Lung (tissue), 11 donors: ENCODE measurements at regions not wholly inside any gene's neighbourhood (a gene's known extent, or its start where the extent isn't known, plus 50 kb on each side); places are given as distances from the start of the nearest gene placed in this dataset.

Experiments used
- ATAC-seq: fragments of 200-7000 bp; cut with Tn5 transposase; one replicate; pipeline ENCODE4 v1.9.1; 2020; ENCODE audit warnings: moderate number of reproducible peaks; ENCODE audit not compliant: insufficient read depth, low FRiP score
- DNase-seq, 3 donors: peaks; one replicate each; pipeline ENCODE4 v3.0.0-alpha.2; 2013 to 2017
- H3K27ac ChIP-seq, 2 donors: one replicate each; pipeline ENCODE4 v1.5.1; 2013; ENCODE audit warnings: mild to moderate bottlenecking in 2 of 2, moderate library complexity in 2 of 2, control low read depth in 1 of 2, inconsistent platforms in 1 of 2, low read depth in 1 of 2, low read length in 1 of 2
- H3K27me3 ChIP-seq, 3 donors: one replicate each; pipeline ENCODE4 v1.5.1; 2013; ENCODE audit warnings: low read length in 2 of 3; ENCODE audit not compliant: control insufficient read depth in 3 of 3, insufficient read depth in 3 of 3
- H3K36me3 ChIP-seq, 4 donors: one replicate each; pipeline ENCODE4 v1.5.1; 2013; ENCODE audit warnings: low read length in 4 of 4, mild to moderate bottlenecking in 1 of 4, moderate library complexity in 1 of 4; ENCODE audit not compliant: control insufficient read depth in 4 of 4, insufficient read depth in 4 of 4
- H3K4me1 ChIP-seq, 5 donors: one replicate each; pipeline ENCODE4 v1.5.1; 2013; ENCODE audit warnings: low read length in 5 of 5, mild to moderate bottlenecking in 2 of 5, moderate library complexity in 1 of 5; ENCODE audit not compliant: control insufficient read depth in 5 of 5, insufficient read depth in 5 of 5
- H3K4me3 ChIP-seq: one replicate; pipeline ENCODE4 v1.5.1; 2013; ENCODE audit warnings: mild to moderate bottlenecking, control low read depth, moderate library complexity
- H3K9ac ChIP-seq, 2 donors: one replicate each; pipeline ENCODE4 v1.5.1; 2013; ENCODE audit warnings: low read length in 2 of 2, control low read depth in 1 of 2; ENCODE audit not compliant: insufficient read depth in 1 of 2
- H3K9me3 ChIP-seq, 4 donors: one replicate each; pipeline ENCODE4 v1.5.1; 2013; ENCODE audit warnings: low read length in 3 of 4, mild to moderate bottlenecking in 1 of 4, moderate library complexity in 1 of 4; ENCODE audit not compliant: control insufficient read depth in 4 of 4, insufficient read depth in 3 of 4
- WGBS, 2 donors: extraction: QIAGEN DNeasy Blood & Tissue Kit; methylation state at CpG; one replicate each; pipeline ENCODE4 v1.1.7; 2013; 5-methylcytosine and 5-hydroxymethylcytosine counted together
- TF ChIP-seq, protein P1 (sequence below): IDR thresholded peaks from 2 replicates; pipeline ENCODE4 v1.5.1; 2012; ENCODE audit warnings: mild to moderate bottlenecking; ENCODE audit errors: control extremely low read depth, extremely low read depth
- donor health status: control.
- donor health status: control.
- donor health status: Bipolar disorder and iron deficiency.
- donor health status: healthy.
- donor health status: DM: yes; HTN: yes; CAD: no.

DNA sequence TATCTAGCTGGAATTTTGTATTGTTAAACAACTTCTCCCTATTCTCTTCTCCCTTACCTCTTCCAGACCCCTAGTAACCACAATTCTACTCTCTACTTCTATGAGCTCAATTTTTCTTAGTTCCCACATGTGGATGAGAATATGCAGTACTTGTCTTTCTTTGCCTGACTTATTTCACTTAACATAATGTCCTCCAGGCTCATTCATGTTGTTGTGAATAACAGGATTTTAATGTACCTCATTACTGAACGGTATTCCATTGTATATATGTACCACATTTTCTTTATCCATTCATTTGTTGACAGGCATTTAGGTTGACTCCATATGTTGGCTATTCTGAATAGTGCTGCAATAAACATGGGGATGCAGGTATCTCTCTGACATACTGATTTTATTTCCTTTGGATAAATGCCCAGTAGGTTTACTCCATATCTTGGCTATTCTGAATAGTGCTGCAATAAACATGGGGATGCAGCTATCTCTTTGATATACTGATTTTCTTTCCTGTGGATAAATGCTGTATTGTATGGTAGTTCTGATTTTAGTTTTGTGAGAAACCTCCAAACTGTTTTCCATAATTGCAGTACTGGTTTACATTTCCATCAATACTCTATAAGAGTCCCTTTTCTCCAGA lies 116.0 kb upstream of the INHBA start:
- Histone ChIP-seq H3K27ac (no peak overlapping the region), H3K27me3 (no peaks in the 10 kb centered on the region), H3K9ac (no peak overlapping the region), H3K36me3 (no peaks in the 10 kb centered on the region), H3K4me3 (no peak overlapping the region), H3K4me1 (no peaks in the 10 kb centered on the region), H3K9me3 (peaks cover 0 to 2% (median 0%) of the 10 kb centered on the region in 4 donors)
- TF ChIP-seq, protein P1, sequence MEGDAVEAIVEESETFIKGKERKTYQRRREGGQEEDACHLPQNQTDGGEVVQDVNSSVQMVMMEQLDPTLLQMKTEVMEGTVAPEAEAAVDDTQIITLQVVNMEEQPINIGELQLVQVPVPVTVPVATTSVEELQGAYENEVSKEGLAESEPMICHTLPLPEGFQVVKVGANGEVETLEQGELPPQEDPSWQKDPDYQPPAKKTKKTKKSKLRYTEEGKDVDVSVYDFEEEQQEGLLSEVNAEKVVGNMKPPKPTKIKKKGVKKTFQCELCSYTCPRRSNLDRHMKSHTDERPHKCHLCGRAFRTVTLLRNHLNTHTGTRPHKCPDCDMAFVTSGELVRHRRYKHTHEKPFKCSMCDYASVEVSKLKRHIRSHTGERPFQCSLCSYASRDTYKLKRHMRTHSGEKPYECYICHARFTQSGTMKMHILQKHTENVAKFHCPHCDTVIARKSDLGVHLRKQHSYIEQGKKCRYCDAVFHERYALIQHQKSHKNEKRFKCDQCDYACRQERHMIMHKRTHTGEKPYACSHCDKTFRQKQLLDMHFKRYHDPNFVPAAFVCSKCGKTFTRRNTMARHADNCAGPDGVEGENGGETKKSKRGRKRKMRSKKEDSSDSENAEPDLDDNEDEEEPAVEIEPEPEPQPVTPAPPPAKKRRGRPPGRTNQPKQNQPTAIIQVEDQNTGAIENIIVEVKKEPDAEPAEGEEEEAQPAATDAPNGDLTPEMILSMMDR, result no peak
- 64 to 98% methylated on average over 1 of the region's 1 CpG for WGBS, 2 donors
- ATAC-seq (no peak), DNase-seq (no peak)

DNA sequence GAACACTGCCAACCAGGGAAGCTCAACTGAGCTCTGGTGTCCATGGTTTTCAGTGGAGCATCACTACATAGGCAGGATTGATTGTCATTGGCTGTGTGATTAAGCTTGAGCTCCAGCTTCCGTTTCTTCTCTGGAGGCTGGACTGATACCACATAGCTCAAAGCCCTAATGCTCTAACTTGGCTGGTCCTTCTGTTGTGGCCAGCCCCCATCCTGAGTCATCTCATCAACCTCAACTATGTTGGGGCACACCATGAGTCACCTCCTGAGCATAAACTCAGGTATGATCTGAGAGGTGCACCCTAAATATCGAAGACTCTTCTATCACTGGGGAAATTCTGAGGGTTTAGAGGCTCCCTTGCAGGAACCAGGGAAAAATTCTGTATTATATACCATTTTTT lies 114.5 kb upstream of the INHBA start:
- no peak overlapping the region for H3K9ac ChIP-seq
- H3K9me3 ChIP-seq, result peaks cover 0 to 2% (median 0%) of the 10 kb centered on the region in 4 donors
- H3K4me1 ChIP-seq, result no peaks in the 10 kb centered on the region
- H3K27ac ChIP-seq, result no peak overlapping the region
- H3K27me3 ChIP-seq, result no peaks in the 10 kb centered on the region
- DNase-seq, result no peak
- no peaks in the 10 kb centered on the region for H3K36me3 ChIP-seq
- 75 to 89% methylated on average over 2 of the region's 2 CpGs for WGBS, 2 donors
- no peak for ATAC-seq
- TF ChIP-seq, protein P1, result no peak
- H3K4me3 ChIP-seq, result no peak overlapping the region

DNA sequence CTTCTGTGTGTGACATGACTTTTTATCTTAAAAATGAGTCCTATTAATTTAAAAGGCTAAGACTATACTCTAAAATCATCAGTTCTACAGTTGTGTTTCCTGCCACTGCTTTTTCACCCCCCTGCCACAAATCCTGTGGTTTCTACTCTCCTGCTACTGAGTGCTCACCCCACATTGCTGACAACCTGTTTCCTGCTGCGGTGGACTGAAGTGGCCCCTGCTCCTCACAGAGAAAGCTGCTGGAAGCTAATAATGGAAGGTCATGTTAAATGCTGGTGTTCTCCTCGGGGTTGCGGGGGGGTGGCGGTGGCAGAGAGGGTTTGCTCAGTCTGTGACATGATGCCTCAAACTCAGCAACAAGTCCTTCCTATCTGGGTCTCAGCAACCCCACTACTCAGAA lies 113.2 kb upstream of the INHBA start:
- Histone ChIP-seq H3K9ac (no peak overlapping the region), H3K4me1 (no peaks in the 10 kb centered on the region), H3K27me3 (no peaks in the 10 kb centered on the region), H3K4me3 (no peak overlapping the region), H3K36me3 (no peaks in the 10 kb centered on the region), H3K9me3 (peaks cover 0 to 2% (median 0%) of the 10 kb centered on the region in 4 donors), H3K27ac (no peak overlapping the region)
- no peak for ATAC-seq
- 29 to 43% methylated on average over 4 of the region's 4 CpGs for WGBS, 2 donors
- TF ChIP-seq, protein P1, result no peak
- DNase-seq, result peak in 1 of 3 donors; percentile 5

DNA sequence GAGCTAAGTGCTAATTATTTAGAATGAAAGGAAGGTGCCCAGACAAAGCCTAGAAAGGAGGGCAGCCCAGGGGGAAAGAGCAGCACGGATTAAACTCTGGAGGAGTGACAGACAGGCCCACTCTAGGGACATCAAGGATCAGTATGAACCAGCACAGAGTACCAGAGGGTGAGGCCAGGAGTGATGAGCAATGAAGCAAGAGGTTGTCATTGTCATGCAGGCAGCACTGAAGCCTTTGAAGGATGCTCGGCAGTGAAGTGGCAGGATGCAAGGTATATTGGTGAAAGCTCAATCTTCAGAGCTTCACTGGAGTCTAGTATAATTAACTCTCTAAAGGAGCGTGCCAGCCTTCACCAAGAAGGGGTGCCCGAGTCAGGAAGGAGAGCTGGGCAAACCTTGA lies 112.0 kb upstream of the INHBA start:
- Histone ChIP-seq H3K27ac (no peak overlapping the region), H3K4me1 (no peaks in the 10 kb centered on the region), H3K27me3 (no peaks in the 10 kb centered on the region), H3K36me3 (no peaks in the 10 kb centered on the region), H3K9me3 (peaks cover 0 to 3% (median 0%) of the 10 kb centered on the region in 4 donors), H3K4me3 (no peak overlapping the region), H3K9ac (no peak overlapping the region)
- ATAC-seq, result no peak
- TF ChIP-seq, protein P1, result no peak
- 74 to 83% methylated on average over 4 of the region's 4 CpGs for WGBS, 2 donors
- no peak for DNase-seq
